Transverse colon (tissue), 4 donors: ENCODE measurements at regions not wholly inside any gene's neighbourhood (a gene's known extent, or its start where the extent isn't known, plus 50 kb on each side); places are given as distances from the start of the nearest gene placed in this dataset.

ENCODE experiments used
- DNase-seq: peaks from one replicate; pipeline ENCODE4 v3.0.0-alpha.2; 2019
- H3K27ac ChIP-seq, 4 donors: fragments of 200-600 bp; sonication (generic); 2 replicates each; pipeline ENCODE4 v1.5.1; 2016 to 2018; ENCODE audit warnings: inconsistent platforms in 4 of 4
- H3K27me3 ChIP-seq: fragments of 200-600 bp; sonication (generic); 2 replicates; pipeline ENCODE4 v1.5.1; 2017; ENCODE audit warnings: inconsistent platforms
- H3K36me3 ChIP-seq, 4 donors: fragments of 200-600 bp; sonication (generic); 2 replicates each; pipeline ENCODE4 v1.5.1; 2017 to 2019; ENCODE audit warnings: inconsistent platforms in 4 of 4
- H3K4me1 ChIP-seq, 4 donors: fragments of 200-600 bp; sonication (generic); 2 replicates each; pipeline ENCODE4 v1.5.1; 2017 to 2020; ENCODE audit warnings: inconsistent platforms in 4 of 4
- H3K4me3 ChIP-seq, 4 donors: fragments of 200-600 bp; sonication (generic); 1 replicate in 1 of 4; 2 replicates in 3 of 4; pipeline versions ENCODE4 v1.5.1 to v1.6.1; 2017 to 2019; ENCODE audit warnings: inconsistent platforms in 4 of 4
- H3K9me3 ChIP-seq, 2 donors: fragments of 200-600 bp; sonication (generic); 2 replicates each; pipeline ENCODE4 v1.5.1; 2017 to 2019; ENCODE audit warnings: inconsistent platforms in 2 of 2
- CTCF ChIP-seq, 5 experiments: fragments of 200-600 bp in 3 of 5; fragments of 450-650 bp in 2 of 5; sonication (generic) in 3 of 5; IDR thresholded peaks; 1 replicate in 2 of 5; 2 replicates in 3 of 5; pipeline ENCODE4 v1.5.1; 2016 to 2017; ENCODE audit warnings: antibody characterized with exemption in 5 of 5, inconsistent platforms in 3 of 5, mild to moderate bottlenecking in 2 of 5, moderate library complexity in 1 of 5
- EP300 ChIP-seq: sonication (generic); formaldehyde crosslinking; IDR thresholded peaks from one replicate; pipeline ENCODE4 v1.6.1; 2017; ENCODE audit warnings: antibody characterized with exemption, low read depth
- POLR2A ChIP-seq: fragments of 450-650 bp; IDR thresholded peaks from one replicate; pipeline ENCODE4 v1.6.1; 2016; ENCODE audit warnings: antibody characterized with exemption, mild to moderate bottlenecking, moderate library complexity
- POLR2AphosphoS5 ChIP-seq, 3 donors: sonication (generic); formaldehyde crosslinking; IDR thresholded peaks; one replicate each; pipeline ENCODE4 v1.6.1; 2016; ENCODE audit warnings: antibody characterized with exemption in 3 of 3
- WGBS, 2 donors: methylation state at CpG; one replicate each; pipeline ENCODE4 v1.1.5; 2018; ENCODE audit warnings: low coverage in 1 of 2; 5-methylcytosine and 5-hydroxymethylcytosine counted together
- in situ Hi-C, 4 donors: fragments of 200-750 bp; cut with MboI; loops; one replicate each; pipeline versions ENCODE4 v1.15.0 to v1.15.1; 2017; ENCODE audit warnings: low sequenced_read_pairs in 3 of 4, low pct_ligation_motif_present in 1 of 4, low pct_unique_long_range_greater_than_20kb in 1 of 4
- intact Hi-C: fragments of 100-400 bp; cut with DNase I; formaldehyde crosslinking; loops from one replicate; pipeline ENCODE4 v1.15.1; 2023; ENCODE audit warnings: low total_unique reads

DNA sequence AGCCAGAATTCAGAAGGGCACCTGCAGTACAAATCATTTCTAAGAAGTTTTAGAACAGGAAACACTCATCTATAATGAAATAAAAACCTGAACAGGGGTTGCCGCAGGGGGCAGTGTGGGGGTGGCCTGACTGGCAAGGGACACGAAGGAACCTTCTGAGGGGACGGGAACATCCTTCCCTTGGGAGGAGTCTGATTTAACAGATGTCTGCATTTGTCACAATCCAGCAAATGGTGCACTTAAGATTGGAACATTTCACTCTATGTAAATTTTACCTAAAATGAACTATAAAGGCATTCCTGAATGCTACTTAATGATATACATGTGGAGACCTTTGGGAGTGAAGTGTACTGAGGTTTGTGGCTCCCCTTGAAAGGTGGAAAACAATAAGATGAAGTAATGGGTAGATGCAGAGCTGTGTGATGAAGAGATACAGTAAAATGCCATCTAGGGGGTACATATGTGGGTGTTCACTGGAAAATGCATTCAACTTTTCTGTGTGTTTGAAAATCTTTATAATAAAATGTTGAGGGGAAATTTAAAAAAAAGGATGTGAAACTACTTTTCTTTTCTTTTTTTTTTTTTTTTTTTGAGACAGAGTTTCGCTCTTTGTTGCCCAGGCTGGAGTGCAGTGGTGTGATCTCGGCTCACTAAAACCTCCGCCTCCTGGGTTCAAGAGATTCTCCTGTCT lies 89.5 kb downstream of the SNX5 start:
- Histone ChIP-seq H3K27me3 (no peaks in the 10 kb centered on the region), H3K9me3 (no peaks in the 10 kb centered on the region), H3K4me1 (peaks cover 29 to 47% (median 41%) of the 10 kb centered on the region in 4 donors), H3K27ac (peak overlapping the region in 1 of 4 donors; percentile 90), H3K4me3 (no peak overlapping the region), H3K36me3 (no peaks in the 10 kb centered on the region)
- intact Hi-C loops: no loop called here
- in situ Hi-C loops: loop anchor here in 2 of 4 donors (25.0 kb wide), 2 partner anchors 192 to 342 kb away; partner anchors contain the start of genes BANF2 (in 1 of the 2), BFSP1 (in 1 of the 2) and RRBP1 (in 1 of the 2)
- no peak for DNase-seq
- 62 to 63% methylated on average over 5 to 6 of the region's 6 CpGs for WGBS, 2 donors
- TF ChIP-seq EP300 (no peak), POLR2A (no peak), POLR2AphosphoS5 (IDR thresholded peaks at IDR 0.05) (no peak), CTCF (IDR thresholded peaks at IDR 0.05) (no peak)

- Histone ChIP-seq H3K27ac (peak overlapping the region; percentile 86 to 90 (median 88)), H3K4me3 (no peak overlapping the region), H3K27me3 (no peaks in the 10 kb centered on the region), H3K4me1 (peaks cover 35 to 55% (median 48%) of the 10 kb centered on the region in 4 donors), H3K36me3 (no peaks in the 10 kb centered on the region), H3K9me3 (no peaks in the 10 kb centered on the region)
- in situ Hi-C loops (loop anchor here in 2 of 4 donors (25.0 kb wide), 2 partner anchors 191 to 341 kb away; partner anchors contain the start of genes BANF2 (in 1 of the 2), BFSP1 (in 1 of the 2) and RRBP1 (in 1 of the 2)), intact Hi-C loops (no loop called here)
- no peak for TF ChIP-seq POLR2AphosphoS5 (IDR thresholded peaks at IDR 0.05)
- DNase-seq: no peak
- 82 to 92% methylated on average over 6 to 18 of the region's 18 CpGs for WGBS, 2 donors
These were observed 90.3 kb downstream of the SNX5 start for GRCh38 chr20:17878069-17878911.

DNA sequence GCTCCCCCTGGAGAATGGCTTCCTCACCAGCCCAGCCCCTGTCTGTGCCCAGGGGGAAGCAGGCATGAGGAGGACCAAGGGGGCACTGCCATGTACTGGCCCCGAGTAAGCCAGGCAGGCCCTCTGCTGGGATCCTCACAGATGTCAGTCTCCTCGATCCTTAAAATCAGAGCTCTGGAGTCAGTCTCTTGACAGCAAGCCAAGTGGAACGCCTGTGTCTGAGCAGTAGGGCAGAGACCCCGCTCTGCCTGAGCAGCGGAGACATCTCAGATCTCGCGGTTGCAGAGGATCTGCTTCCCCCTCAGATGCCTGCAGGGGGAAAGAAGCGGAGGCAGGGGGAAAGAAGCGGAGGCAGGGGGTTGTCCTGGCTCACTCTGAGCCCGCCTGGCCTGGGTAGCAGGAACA lies 92.6 kb downstream of the SNX5 start:
- in situ Hi-C loops (loop anchor here in 2 of 4 donors (25.0 kb wide), 2 partner anchors 189 to 339 kb away; partner anchors contain the start of genes BANF2 (in 1 of the 2), BFSP1 (in 1 of the 2) and RRBP1 (in 1 of the 2)), intact Hi-C loops (no loop called here)
- H3K36me3 ChIP-seq: no peaks in the 10 kb centered on the region
- no peak for DNase-seq
- H3K9me3 ChIP-seq: no peaks in the 10 kb centered on the region
- TF ChIP-seq CTCF (IDR thresholded peaks at IDR 0.05) (peak in 1 of 5 experiments; percentile 5), EP300 (no peak), POLR2A (no peak), POLR2AphosphoS5 (IDR thresholded peaks at IDR 0.05) (no peak)
- WGBS, 2 donors: 20 to 52% methylated on average over 1 to 10 of the region's 10 CpGs
- H3K4me3 ChIP-seq: no peak overlapping the region
- peak overlapping the region; percentile 86 to 90 (median 88) for H3K27ac ChIP-seq
- H3K4me1 ChIP-seq: peaks cover 36 to 68% (median 54%) of the 10 kb centered on the region in 4 donors
- no peaks in the 10 kb centered on the region for H3K27me3 ChIP-seq

DNA sequence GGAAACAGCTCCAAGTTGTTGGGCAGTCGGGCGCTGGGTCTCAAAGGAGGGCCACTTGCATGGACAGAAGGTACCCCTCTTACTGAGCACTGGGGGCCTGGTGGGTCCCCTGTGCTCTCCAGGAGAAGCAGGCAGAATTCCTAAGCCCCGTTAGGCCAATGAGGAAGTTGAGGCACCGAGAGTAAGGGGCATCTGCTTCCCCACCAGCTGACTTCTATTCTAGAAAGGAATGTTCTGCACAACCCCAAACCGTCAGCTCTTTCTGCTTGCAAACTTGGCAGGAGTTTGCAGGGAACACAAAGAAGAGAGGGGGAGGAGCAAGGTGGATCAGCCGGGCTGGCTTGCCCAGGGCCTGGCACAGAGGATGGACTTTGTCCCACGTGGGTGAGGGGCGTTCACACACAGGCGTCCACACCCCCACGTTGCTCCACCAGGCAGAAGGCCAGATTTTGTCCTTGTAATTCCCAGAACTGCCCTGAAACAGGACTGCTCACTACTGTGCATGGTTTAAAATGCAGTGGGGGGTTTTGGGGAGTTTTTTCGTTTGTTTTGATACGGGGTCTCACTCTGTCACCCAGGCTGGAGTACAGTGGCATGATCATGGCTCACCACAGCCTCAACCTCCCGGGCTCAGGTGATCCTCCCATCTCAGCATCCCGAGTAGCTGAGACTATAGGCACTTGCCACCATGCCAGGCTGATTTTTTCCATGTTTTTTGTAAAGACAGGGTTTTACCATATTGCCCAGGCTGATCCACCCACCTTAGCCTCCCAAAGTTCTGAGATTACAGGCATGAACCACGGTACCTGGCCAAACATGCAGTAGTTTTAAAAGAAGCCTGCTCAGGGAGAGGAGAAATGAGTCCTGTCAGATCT lies 93.3 kb downstream of the SNX5 start:
- Histone ChIP-seq H3K27ac (peak overlapping the region; percentile 86 to 90 (median 88)), H3K27me3 (no peaks in the 10 kb centered on the region), H3K4me1 (peaks cover 36 to 68% (median 54%) of the 10 kb centered on the region in 4 donors), H3K36me3 (no peaks in the 10 kb centered on the region), H3K9me3 (no peaks in the 10 kb centered on the region), H3K4me3 (peak overlapping the region in 1 of 4 donors; percentile 7)
- intact Hi-C loops: no loop called here
- WGBS, 2 donors: 22 to 30% methylated on average over 3 to 15 of the region's 15 CpGs
- peak; percentile 96 for DNase-seq
- in situ Hi-C loops: loop anchor here in 2 of 4 donors (25.0 kb wide), 2 partner anchors 188 to 338 kb away; partner anchors contain the start of genes BANF2 (in 1 of the 2), BFSP1 (in 1 of the 2) and RRBP1 (in 1 of the 2)
- TF ChIP-seq EP300: peak; percentile 73
- TF ChIP-seq POLR2A: peak; percentile 66
- no peak for TF ChIP-seq CTCF (IDR thresholded peaks at IDR 0.05)
- TF ChIP-seq POLR2AphosphoS5 (IDR thresholded peaks at IDR 0.05): peak; percentile 80 to 86 (median 83)
